WTC11 (cell line): ENCODE measurements at regions not wholly inside any gene's neighbourhood (a gene's known extent, or its start where the extent isn't known, plus 50 kb on each side); places are given as distances from the start of the nearest gene placed in this dataset.

Experiments
- ETV6 ChIP-seq: sonication (generic); formaldehyde crosslinking; IDR thresholded peaks from 2 replicates; pipeline ENCODE4 v1.8.1; 2022; ENCODE audit warnings: mild to moderate bottlenecking, missing genetic modification reagents
- FOXJ3 ChIP-seq: sonication (generic); formaldehyde crosslinking; IDR thresholded peaks from 2 replicates; pipeline ENCODE4 v1.9.0; 2021; ENCODE audit warnings: missing genetic modification reagents, mild to moderate bottlenecking, borderline replicate concordance
- GABPB1 ChIP-seq: sonication (generic); formaldehyde crosslinking; IDR thresholded peaks from 2 replicates; pipeline ENCODE4 v1.8.1; 2023; ENCODE audit warnings: mild to moderate bottlenecking, missing genetic modification reagents
- MXD4 ChIP-seq: fragments of 250-450 bp; sonication (Bioruptor Pico); IDR thresholded peaks from 2 replicates; pipeline ENCODE4 v1.8.0; 2021; ENCODE audit warnings: mild to moderate bottlenecking, moderate library complexity, borderline replicate concordance
- SMAD4 ChIP-seq: sonication (generic); formaldehyde crosslinking; IDR thresholded peaks from 2 replicates; pipeline ENCODE4 v1.8.0; 2022; ENCODE audit warnings: mild to moderate bottlenecking, missing genetic modification reagents
- SP1 ChIP-seq: sonication (generic); formaldehyde crosslinking; conservative IDR thresholded peaks from 2 replicates; pipeline ENCODE4 v1.8.1; 2022; ENCODE audit warnings: missing genetic modification reagents
- TCF7 ChIP-seq: sonication (generic); formaldehyde crosslinking; IDR thresholded peaks from 2 replicates; pipeline ENCODE4 v1.8.0; 2022; ENCODE audit warnings: mild to moderate bottlenecking, low read depth, missing genetic modification reagents, moderate library complexity
- TP53 ChIP-seq: sonication (generic); formaldehyde crosslinking; IDR thresholded peaks from 2 replicates; pipeline ENCODE4 v1.8.1; 2023; ENCODE audit warnings: mild to moderate bottlenecking, missing genetic modification reagents
- TF ChIP-seq, protein P1 (sequence below): fragments of 200-600 bp; IDR thresholded peaks from 2 replicates; pipeline ENCODE4 v1.8.0; 2022; ENCODE audit warnings: antibody characterized with exemption
- TF ChIP-seq, protein P2 (sequence below): sonication (generic); formaldehyde crosslinking; IDR thresholded peaks from 2 replicates; pipeline ENCODE4 v1.8.1; 2022; ENCODE audit warnings: missing genetic modification reagents, borderline replicate concordance
- TF ChIP-seq, protein P3 (sequence below): sonication (generic); formaldehyde crosslinking; IDR thresholded peaks from 2 replicates; pipeline ENCODE4 v1.8.1; 2023; ENCODE audit warnings: mild to moderate bottlenecking, missing genetic modification reagents, moderate library complexity

DNA sequence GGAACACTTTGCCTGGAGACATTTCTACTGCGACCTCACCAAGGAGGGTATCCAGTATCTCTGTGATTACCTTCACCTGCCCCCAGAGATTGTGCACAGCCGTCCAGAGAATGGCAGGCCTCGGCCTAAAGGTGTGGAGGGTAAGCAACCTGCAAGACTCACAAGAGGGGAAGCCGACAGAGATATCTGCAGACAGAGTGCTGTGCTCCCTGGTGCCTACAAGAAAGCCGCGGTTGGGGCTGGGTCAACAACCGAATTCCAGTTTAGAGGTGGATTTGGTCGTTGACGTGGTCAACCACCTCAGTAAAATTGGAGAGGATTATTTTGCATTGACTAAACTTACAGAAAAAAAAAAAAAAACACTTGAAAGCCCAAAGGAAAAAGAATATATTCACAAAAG, 107.8 kb upstream of the ISL1 start:
- TF ChIP-seq MXD4 (CRISPR knock-in tag), result no peak
- TF ChIP-seq, protein P1, sequence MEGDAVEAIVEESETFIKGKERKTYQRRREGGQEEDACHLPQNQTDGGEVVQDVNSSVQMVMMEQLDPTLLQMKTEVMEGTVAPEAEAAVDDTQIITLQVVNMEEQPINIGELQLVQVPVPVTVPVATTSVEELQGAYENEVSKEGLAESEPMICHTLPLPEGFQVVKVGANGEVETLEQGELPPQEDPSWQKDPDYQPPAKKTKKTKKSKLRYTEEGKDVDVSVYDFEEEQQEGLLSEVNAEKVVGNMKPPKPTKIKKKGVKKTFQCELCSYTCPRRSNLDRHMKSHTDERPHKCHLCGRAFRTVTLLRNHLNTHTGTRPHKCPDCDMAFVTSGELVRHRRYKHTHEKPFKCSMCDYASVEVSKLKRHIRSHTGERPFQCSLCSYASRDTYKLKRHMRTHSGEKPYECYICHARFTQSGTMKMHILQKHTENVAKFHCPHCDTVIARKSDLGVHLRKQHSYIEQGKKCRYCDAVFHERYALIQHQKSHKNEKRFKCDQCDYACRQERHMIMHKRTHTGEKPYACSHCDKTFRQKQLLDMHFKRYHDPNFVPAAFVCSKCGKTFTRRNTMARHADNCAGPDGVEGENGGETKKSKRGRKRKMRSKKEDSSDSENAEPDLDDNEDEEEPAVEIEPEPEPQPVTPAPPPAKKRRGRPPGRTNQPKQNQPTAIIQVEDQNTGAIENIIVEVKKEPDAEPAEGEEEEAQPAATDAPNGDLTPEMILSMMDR, result no peak
- TF ChIP-seq FOXJ3 (CRISPR knock-in tag), result no peak
- no peak for TF ChIP-seq TCF7
- TF ChIP-seq, protein P2, sequence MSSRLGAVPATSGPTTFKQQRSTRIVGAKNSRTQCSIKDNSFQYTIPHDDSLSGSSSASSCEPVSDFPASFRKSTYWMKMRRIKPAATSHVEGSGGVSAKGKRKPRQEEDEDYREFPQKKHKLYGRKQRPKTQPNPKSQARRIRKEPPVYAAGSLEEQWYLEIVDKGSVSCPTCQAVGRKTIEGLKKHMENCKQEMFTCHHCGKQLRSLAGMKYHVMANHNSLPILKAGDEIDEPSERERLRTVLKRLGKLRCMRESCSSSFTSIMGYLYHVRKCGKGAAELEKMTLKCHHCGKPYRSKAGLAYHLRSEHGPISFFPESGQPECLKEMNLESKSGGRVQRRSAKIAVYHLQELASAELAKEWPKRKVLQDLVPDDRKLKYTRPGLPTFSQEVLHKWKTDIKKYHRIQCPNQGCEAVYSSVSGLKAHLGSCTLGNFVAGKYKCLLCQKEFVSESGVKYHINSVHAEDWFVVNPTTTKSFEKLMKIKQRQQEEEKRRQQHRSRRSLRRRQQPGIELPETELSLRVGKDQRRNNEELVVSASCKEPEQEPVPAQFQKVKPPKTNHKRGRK (CRISPR knock-in tag), result no peak
- no peak for TF ChIP-seq TP53
- TF ChIP-seq, protein P3, sequence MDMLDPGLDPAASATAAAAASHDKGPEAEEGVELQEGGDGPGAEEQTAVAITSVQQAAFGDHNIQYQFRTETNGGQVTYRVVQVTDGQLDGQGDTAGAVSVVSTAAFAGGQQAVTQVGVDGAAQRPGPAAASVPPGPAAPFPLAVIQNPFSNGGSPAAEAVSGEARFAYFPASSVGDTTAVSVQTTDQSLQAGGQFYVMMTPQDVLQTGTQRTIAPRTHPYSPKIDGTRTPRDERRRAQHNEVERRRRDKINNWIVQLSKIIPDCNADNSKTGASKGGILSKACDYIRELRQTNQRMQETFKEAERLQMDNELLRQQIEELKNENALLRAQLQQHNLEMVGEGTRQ (CRISPR knock-in tag), result no peak
- no peak for TF ChIP-seq GABPB1
- no peak for TF ChIP-seq SP1 (CRISPR knock-in tag)
- TF ChIP-seq ETV6 (CRISPR knock-in tag), result no peak
- no peak for TF ChIP-seq SMAD4 (CRISPR knock-in tag)
